Thymus (tissue), 11 donors: ENCODE measurements at regions not wholly inside any gene's neighbourhood (a gene's known extent, or its start where the extent isn't known, plus 50 kb on each side); places are given as distances from the start of the nearest gene placed in this dataset.

ENCODE experiments used
- DNase-seq, 9 donors: peaks; one replicate each; pipeline ENCODE4 v3.0.0-alpha.2; 2013; ENCODE audit warnings: low spot score in 9 of 9, low read depth in 6 of 9, missing footprints in 1 of 9
- H3K27ac ChIP-seq, 2 donors: one replicate each; pipeline ENCODE4 v1.5.1; 2013; ENCODE audit warnings: control low read depth in 1 of 2, low read depth in 1 of 2, low read length in 1 of 2, mild to moderate bottlenecking in 1 of 2, moderate library complexity in 1 of 2
- H3K27me3 ChIP-seq, 2 donors: one replicate each; pipeline ENCODE4 v1.5.1; 2013; ENCODE audit warnings: low read length in 1 of 2; ENCODE audit not compliant: control insufficient read depth in 2 of 2, insufficient read depth in 1 of 2
- H3K36me3 ChIP-seq, 2 donors: one replicate each; pipeline ENCODE4 v1.5.1; 2013; ENCODE audit warnings: low read length in 1 of 2, mild to moderate bottlenecking in 1 of 2, moderate library complexity in 1 of 2; ENCODE audit not compliant: control insufficient read depth in 2 of 2, insufficient read depth in 2 of 2
- H3K4me1 ChIP-seq, 2 donors: one replicate each; pipeline ENCODE4 v1.5.1; 2013; ENCODE audit warnings: low read length in 2 of 2; ENCODE audit not compliant: control insufficient read depth in 2 of 2, insufficient read depth in 2 of 2
- H3K4me3 ChIP-seq, 2 donors: one replicate each; pipeline ENCODE4 v1.5.1; 2013; ENCODE audit warnings: low read length in 2 of 2, control low read depth in 1 of 2, mild to moderate bottlenecking in 1 of 2
- H3K9me3 ChIP-seq, 2 donors: one replicate each; pipeline ENCODE4 v1.5.1; 2013; ENCODE audit warnings: low read length in 1 of 2, mild to moderate bottlenecking in 1 of 2; ENCODE audit not compliant: control insufficient read depth in 2 of 2, insufficient read depth in 1 of 2
- WGBS: extraction: QIAGEN DNeasy Blood & Tissue Kit; methylation state at CpG from one replicate; pipeline ENCODE4 v1.1.7; 2013; 5-methylcytosine and 5-hydroxymethylcytosine counted together
- donor health status: healthy.

GRCh38 chrX:76228499-76228898 lies 55.6 kb downstream of the PBDC1 start:
- DNase-seq = no peak
- no peaks in the 10 kb centered on the region for H3K36me3 ChIP-seq
- H3K4me1 ChIP-seq = no peaks in the 10 kb centered on the region
- whole genome bisulfite sequencing = 96% methylated on average over 1 of the region's 1 CpG
- H3K27ac ChIP-seq = no peak overlapping the region
- H3K27me3 ChIP-seq = no peaks in the 10 kb centered on the region
- no peaks in the 10 kb centered on the region for H3K9me3 ChIP-seq
- no peak overlapping the region for H3K4me3 ChIP-seq

- Histone ChIP-seq H3K4me1 (no peaks in the 10 kb centered on the region), H3K27me3 (no peaks in the 10 kb centered on the region), H3K9me3 (no peaks in the 10 kb centered on the region), H3K4me3 (no peak overlapping the region), H3K36me3 (no peaks in the 10 kb centered on the region), H3K27ac (no peak overlapping the region)
- DNase-seq = no peak
- 94% methylated on average over 2 of the region's 2 CpGs for WGBS
Observed at GRCh38 chrX:76248901-76249300, 76.0 kb downstream of the PBDC1 start.

- Histone ChIP-seq H3K27me3 (no peaks in the 10 kb centered on the region), H3K27ac (no peak overlapping the region), H3K4me1 (no peaks in the 10 kb centered on the region), H3K9me3 (no peaks in the 10 kb centered on the region), H3K4me3 (no peak overlapping the region), H3K36me3 (no peaks in the 10 kb centered on the region)
- peak in 8 of 9 donors; percentile 6 to 65 (median 20) for DNase-seq
- WGBS = 17% methylated on average over 3 of the region's 3 CpGs
Observed at GRCh38 chrX:76253432-76253831, 80.6 kb downstream of the PBDC1 start.

- H3K4me1 ChIP-seq = no peaks in the 10 kb centered on the region
- H3K4me3 ChIP-seq = no peak overlapping the region
- DNase-seq = peak in 7 of 9 donors; percentile 1 to 54 (median 12)
- H3K27ac ChIP-seq = no peak overlapping the region
- H3K27me3 ChIP-seq = no peaks in the 10 kb centered on the region
- no peaks in the 10 kb centered on the region for H3K9me3 ChIP-seq
- no peaks in the 10 kb centered on the region for H3K36me3 ChIP-seq
Observed at GRCh38 chrX:76279007-76279406, 106.1 kb downstream of the PBDC1 start.
